GM23248 (cell line): ENCODE measurements at regions not wholly inside any gene's neighbourhood (a gene's known extent, or its start where the extent isn't known, plus 50 kb on each side); places are given as distances from the start of the nearest gene placed in this dataset.

Experiments used
- EZH2 ChIP-seq: fragments of 200-600 bp; sonication (generic); IDR thresholded peaks from 2 replicates; pipeline ENCODE4 v1.6.1; 2018; ENCODE audit warnings: antibody characterized with exemption, mild to moderate bottlenecking; ENCODE audit not compliant: insufficient read depth, poor library complexity, severe bottlenecking
- EZH2phosphoT487 ChIP-seq: fragments of 200-600 bp; sonication (generic); IDR thresholded peaks from 2 replicates; pipeline ENCODE4 v1.6.1; 2018; ENCODE audit warnings: antibody characterized with exemption, moderate library complexity, mild to moderate bottlenecking, low read depth; ENCODE audit not compliant: insufficient read depth

- TF ChIP-seq EZH2 = no peak
- TF ChIP-seq EZH2phosphoT487 = no peak
Measured at GRCh38 chr20:57888591-57888990, 178.8 kb upstream of the PMEPA1 start.
